Stomach (tissue), 8 donors: ENCODE measurements at regions not wholly inside any gene's neighbourhood (a gene's known extent, or its start where the extent isn't known, plus 50 kb on each side); places are given as distances from the start of the nearest gene placed in this dataset.

Source experiments
- DNase-seq, 2 donors: peaks; one replicate each; pipeline versions ENCODE4 v3.0.0 to v3.0.0-alpha.2; 2013 to 2019
- H3K27ac ChIP-seq, 5 donors: fragments of 200-600 bp in 4 of 5; sonication (generic) in 4 of 5; one replicate each; pipeline ENCODE4 v1.5.1; 2013 to 2019; ENCODE audit warnings: mild to moderate bottlenecking in 1 of 5, moderate library complexity in 1 of 5
- H3K27me3 ChIP-seq, 3 donors: fragments of 200-600 bp; sonication (generic); one replicate each; pipeline ENCODE4 v1.5.1; 2017 to 2019; ENCODE audit warnings: mixed run types in 1 of 3
- H3K36me3 ChIP-seq, 4 donors: fragments of 200-600 bp; sonication (generic); 1 replicate in 3 of 4; 2 replicates in 1 of 4; pipeline ENCODE4 v1.5.1; 2016 to 2019
- H3K4me1 ChIP-seq, 4 donors: fragments of 200-600 bp; sonication (generic); one replicate each; pipeline ENCODE4 v1.5.1; 2016 to 2019
- H3K4me3 ChIP-seq, 4 donors: fragments of 200-600 bp; sonication (generic) in 3 of 4; one replicate each; pipeline ENCODE4 v1.5.1; 2016 to 2019; ENCODE audit warnings: mild to moderate bottlenecking in 1 of 4
- H3K9me3 ChIP-seq, 4 donors: fragments of 200-600 bp; sonication (generic); one replicate each; pipeline ENCODE4 v1.5.1; 2016 to 2019
- EP300 ChIP-seq: sonication (generic); formaldehyde crosslinking; IDR thresholded peaks from one replicate; pipeline ENCODE4 v1.6.1; 2017; ENCODE audit warnings: antibody characterized with exemption
- POLR2A ChIP-seq, 4 donors: fragments of 450-650 bp; IDR thresholded peaks; one replicate each; pipeline ENCODE4 v1.6.1; 2016; ENCODE audit warnings: antibody characterized with exemption in 4 of 4, control low read depth in 2 of 4, mild to moderate bottlenecking in 1 of 4, moderate library complexity in 1 of 4
- POLR2AphosphoS5 ChIP-seq, 3 donors: sonication (generic); formaldehyde crosslinking; IDR thresholded peaks; one replicate each; pipeline ENCODE4 v1.6.1; 2016; ENCODE audit warnings: antibody characterized with exemption in 3 of 3
- WGBS, 5 donors: extraction: QIAGEN DNeasy Blood & Tissue Kit in 3 of 5; methylation state at CpG; one replicate each; pipeline versions ENCODE4 v1.1.5 to v1.1.7; 2013 to 2018; 5-methylcytosine and 5-hydroxymethylcytosine counted together
- intact Hi-C: fragments of 100-400 bp; cut with DNase I; formaldehyde crosslinking; loops from one replicate; pipeline ENCODE4 v1.15.1; 2023; ENCODE audit warnings: low total_unique reads
- TF ChIP-seq, protein P1 (sequence below), 7 experiments: fragments of 450-650 bp in 4 of 7; fragments of 200-600 bp in 3 of 7; sonication (generic) in 3 of 7; IDR thresholded peaks; one replicate each; pipeline ENCODE4 v1.5.1; 2016 to 2019; ENCODE audit warnings: antibody characterized with exemption in 7 of 7, control low read depth in 2 of 7, mild to moderate bottlenecking in 1 of 7
- donor health status: healthy with polysubstance abuse.
- donor health status: Bipolar disorder and iron deficiency.
- donor health status: healthy.

DNA sequence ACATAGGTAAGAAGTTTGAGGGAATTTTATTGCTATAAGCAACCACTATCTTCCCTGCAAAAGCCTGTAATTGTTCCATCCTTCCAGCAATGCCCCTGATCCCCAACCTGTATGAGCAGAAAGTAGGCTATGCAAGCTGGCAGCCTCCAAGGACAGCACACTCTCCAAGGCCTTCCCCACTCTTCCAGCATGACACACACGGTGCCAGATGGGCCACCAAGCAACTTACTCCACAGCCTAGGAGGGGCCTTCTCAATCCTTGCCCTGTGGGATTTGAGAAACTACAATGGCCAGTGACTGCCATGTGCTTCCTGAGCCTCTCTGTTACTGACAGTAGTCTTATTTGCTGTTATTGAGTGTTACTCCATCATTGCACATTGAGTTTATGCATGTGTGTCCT lies 137.5 kb downstream of the ACTR3 start:
- Histone ChIP-seq H3K9me3 (peaks cover 0 to 6% (median 3%) of the 10 kb centered on the region in 4 donors), H3K27ac (no peak overlapping the region), H3K4me1 (no peaks in the 10 kb centered on the region), H3K27me3 (no peaks in the 10 kb centered on the region), H3K36me3 (no peaks in the 10 kb centered on the region), H3K4me3 (no peak overlapping the region)
- TF ChIP-seq POLR2AphosphoS5 (IDR thresholded peaks at IDR 0.05): no peak
- TF ChIP-seq POLR2A (IDR thresholded peaks at IDR 0.05): no peak
- TF ChIP-seq, protein P1, sequence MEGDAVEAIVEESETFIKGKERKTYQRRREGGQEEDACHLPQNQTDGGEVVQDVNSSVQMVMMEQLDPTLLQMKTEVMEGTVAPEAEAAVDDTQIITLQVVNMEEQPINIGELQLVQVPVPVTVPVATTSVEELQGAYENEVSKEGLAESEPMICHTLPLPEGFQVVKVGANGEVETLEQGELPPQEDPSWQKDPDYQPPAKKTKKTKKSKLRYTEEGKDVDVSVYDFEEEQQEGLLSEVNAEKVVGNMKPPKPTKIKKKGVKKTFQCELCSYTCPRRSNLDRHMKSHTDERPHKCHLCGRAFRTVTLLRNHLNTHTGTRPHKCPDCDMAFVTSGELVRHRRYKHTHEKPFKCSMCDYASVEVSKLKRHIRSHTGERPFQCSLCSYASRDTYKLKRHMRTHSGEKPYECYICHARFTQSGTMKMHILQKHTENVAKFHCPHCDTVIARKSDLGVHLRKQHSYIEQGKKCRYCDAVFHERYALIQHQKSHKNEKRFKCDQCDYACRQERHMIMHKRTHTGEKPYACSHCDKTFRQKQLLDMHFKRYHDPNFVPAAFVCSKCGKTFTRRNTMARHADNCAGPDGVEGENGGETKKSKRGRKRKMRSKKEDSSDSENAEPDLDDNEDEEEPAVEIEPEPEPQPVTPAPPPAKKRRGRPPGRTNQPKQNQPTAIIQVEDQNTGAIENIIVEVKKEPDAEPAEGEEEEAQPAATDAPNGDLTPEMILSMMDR (IDR thresholded peaks at IDR 0.05): no peak
- TF ChIP-seq EP300: no peak
- intact Hi-C loops: no loop called here
- 75 to 85% (median 77%) methylated on average over 1 of the region's 1 CpG for WGBS, 5 donors
- no peak for DNase-seq

GRCh38 chr2:114031605-114032505 lies 142.0 kb downstream of the ACTR3 start:
- no peak for TF ChIP-seq EP300
- no peak for TF ChIP-seq POLR2AphosphoS5 (IDR thresholded peaks at IDR 0.05)
- TF ChIP-seq, protein P1 (IDR thresholded peaks at IDR 0.05): no peak
- no peak for TF ChIP-seq POLR2A (IDR thresholded peaks at IDR 0.05)
- intact Hi-C loops: no loop called here
- no peak for DNase-seq
- Histone ChIP-seq H3K4me1 (no peaks in the 10 kb centered on the region), H3K27me3 (no peaks in the 10 kb centered on the region), H3K4me3 (no peak overlapping the region), H3K27ac (no peak overlapping the region), H3K9me3 (peaks cover 0 to 6% (median 5%) of the 10 kb centered on the region in 4 donors), H3K36me3 (no peaks in the 10 kb centered on the region)
- 70 to 81% (median 81%) methylated on average over 12 of the region's 12 CpGs for WGBS, 5 donors

DNA sequence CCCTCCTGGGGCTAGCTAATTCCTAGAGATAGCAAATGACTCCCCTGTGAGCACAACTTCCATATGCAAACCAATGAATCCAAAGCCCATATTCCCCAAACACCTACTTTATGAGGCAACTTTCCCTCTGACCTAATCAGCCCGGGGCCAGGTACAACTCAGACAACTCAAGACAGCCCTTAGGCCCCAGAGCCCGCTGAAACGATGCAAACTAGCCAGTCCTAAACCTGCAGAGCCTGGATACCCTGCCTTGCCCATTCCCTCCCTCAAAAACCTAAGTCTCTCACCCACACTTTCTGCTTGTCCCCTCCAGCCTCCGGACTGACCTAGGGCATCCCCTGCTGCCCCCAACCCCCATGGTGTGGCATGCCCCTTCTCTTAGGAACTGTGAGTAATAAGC lies 142.8 kb downstream of the ACTR3 start:
- Histone ChIP-seq H3K4me3 (no peak overlapping the region), H3K4me1 (no peaks in the 10 kb centered on the region), H3K36me3 (no peaks in the 10 kb centered on the region), H3K27me3 (no peaks in the 10 kb centered on the region), H3K9me3 (peaks cover 0 to 6% (median 5%) of the 10 kb centered on the region in 4 donors), H3K27ac (no peak overlapping the region)
- intact Hi-C loops: no loop called here
- WGBS, 5 donors: 56 to 74% (median 61%) methylated on average over 4 of the region's 4 CpGs
- TF ChIP-seq POLR2A (IDR thresholded peaks at IDR 0.05): no peak
- TF ChIP-seq, protein P1 (IDR thresholded peaks at IDR 0.05): no peak
- DNase-seq: no peak

DNA sequence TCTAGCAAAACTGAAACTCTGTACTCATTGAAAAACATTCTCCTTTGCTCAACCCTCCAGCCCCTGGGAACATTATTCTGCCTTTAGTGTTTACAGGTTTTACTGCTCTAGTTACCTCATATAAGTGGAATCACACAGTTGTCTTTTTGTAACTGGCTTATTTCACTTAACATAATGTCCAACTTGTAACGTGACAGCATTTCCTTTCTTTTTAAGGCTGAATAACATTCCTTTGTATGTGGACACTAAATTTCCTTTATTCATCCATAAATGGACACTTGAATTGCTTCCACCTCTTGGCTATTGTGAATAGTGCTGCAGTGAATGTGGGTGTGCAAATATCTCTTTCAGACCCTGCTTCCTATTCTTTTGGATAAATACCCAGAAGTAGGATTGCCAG lies 144.9 kb downstream of the ACTR3 start:
- TF ChIP-seq POLR2A (IDR thresholded peaks at IDR 0.05): no peak
- TF ChIP-seq POLR2AphosphoS5 (IDR thresholded peaks at IDR 0.05): no peak
- no peak for TF ChIP-seq EP300
- TF ChIP-seq, protein P1 (IDR thresholded peaks at IDR 0.05): no peak
- Histone ChIP-seq H3K36me3 (no peaks in the 10 kb centered on the region), H3K4me1 (no peaks in the 10 kb centered on the region), H3K4me3 (no peak overlapping the region), H3K27me3 (peaks cover 0 to 4% (median 0%) of the 10 kb centered on the region in 3 donors), H3K27ac (no peak overlapping the region), H3K9me3 (peaks cover 0 to 4% (median 0%) of the 10 kb centered on the region in 4 donors)
- no peak for DNase-seq
- intact Hi-C loops: no loop called here
- 36 to 53% (median 45%) methylated on average over 1 of the region's 1 CpG for WGBS, 5 donors
